Stimulated activated naive CD4-positive, alpha-beta T cell (primary cell): ENCODE measurements at regions not wholly inside any gene's neighbourhood (a gene's known extent, or its start where the extent isn't known, plus 50 kb on each side); places are given as distances from the start of the nearest gene placed in this dataset.

Experiments used
- DNase-seq, 6 experiments: peaks; one replicate each; lab custom pipeline; 2025; lab: John Stamatoyannopoulos, UW

DNA sequence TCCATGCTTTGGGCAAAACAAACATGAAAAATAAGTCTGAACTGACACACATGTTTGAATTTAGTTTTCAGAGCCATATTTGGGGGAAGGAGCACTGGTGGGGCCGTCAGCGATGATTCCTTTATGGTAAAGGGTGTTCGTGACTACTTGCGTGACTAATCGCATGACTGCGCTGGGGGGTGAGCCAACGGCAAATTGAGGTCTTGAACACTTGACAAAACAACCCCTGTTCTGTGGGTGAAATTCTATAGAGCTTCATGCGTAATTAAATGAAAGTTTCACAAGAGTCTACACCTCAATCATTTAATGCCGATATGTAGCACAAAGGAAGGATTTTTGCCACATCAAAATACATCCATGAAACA lies 127.5 kb upstream of the CYP1B1 start:
- no peak for DNase-seq

GRCh38 chr2:38202713-38203445 lies 126.9 kb upstream of the CYP1B1 start:
- DNase-seq = no peak

GRCh38 chr2:38201784-38202183 lies 125.8 kb upstream of the CYP1B1 start:
- DNase-seq = no peak

DNA sequence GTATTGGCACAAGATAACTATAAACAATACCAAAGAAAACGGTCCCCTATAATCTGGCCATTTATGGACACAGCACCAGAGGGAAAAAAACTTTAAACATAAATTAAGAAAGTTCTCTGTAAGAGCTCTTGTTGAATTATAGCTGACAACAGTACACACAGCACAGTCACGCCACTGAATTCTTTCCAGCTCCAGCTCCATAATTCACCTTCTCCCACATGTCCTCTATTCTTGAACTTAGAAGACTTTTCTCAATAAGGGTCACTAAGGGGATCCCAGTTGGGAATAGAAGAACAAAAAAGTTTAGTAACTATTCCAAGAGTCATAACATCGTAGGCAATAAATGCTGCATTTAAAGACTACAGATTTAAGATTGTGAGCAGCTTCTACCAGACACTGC lies 124.6 kb upstream of the CYP1B1 start:
- no peak for DNase-seq

DNA sequence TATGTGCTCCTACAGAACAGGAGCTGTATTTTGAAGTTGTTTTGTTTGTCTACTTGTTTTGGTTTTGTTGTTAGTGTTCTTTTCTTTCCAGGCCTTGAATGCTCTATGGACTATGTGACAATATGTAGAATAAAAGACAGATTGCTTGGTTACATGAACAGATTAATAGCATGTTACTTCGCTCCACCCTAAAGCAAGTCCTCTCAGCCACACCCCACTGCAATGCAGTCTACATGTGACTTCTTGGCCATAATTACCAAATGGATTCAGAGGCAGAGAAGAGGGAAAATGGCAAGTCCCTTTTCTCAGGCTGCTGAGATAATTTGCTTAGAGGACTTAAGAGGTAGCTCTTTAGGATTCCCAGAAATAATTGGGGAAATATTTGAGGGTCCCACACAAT lies 123.2 kb upstream of the CYP1B1 start:
- DNase-seq = no peak

DNA sequence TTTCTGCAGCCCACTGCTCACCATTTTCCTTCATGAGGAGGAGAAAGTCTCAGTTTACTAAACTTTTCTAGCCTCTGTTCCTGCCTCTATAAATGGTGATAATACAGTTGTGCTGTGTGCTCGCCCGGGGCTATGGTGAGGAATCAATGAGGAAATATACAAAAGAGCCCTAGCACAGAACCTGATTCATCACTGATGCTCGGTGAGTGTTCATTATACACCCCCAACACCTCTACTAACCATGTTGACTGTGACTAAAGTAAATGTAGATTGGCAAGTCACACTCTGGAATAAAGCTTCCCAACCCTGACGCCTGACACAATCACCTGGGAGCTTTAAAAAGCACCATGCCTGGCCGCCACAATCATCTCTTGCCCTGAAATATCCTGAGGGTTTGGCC lies 118.8 kb upstream of the CYP1B1 start:
- DNase-seq = no peak

DNA sequence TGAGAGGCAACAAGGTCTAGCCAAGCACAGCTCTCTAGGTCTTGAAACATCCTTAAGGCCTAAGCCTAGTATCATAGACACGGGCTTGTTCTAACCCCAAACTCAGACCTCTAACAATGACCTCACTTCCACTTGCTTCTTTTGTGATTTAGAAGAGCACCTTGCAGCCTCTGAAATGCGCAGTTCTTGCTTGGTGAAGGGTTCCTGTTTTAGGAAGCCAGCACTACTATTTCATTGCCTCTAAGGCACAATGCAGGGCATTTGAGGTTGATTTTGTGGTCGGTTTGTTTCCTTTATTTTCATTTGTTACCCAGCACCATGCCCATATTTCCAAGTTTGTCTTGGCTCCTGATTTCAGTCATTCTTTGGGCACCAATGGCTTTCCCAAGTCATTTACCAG lies 117.0 kb upstream of the CYP1B1 start:
- no peak for DNase-seq

- DNase-seq = no peak
These were observed 116.1 kb upstream of the CYP1B1 start for GRCh38 chr2:38192046-38192445.

- DNase-seq = no peak
These were observed 115.6 kb upstream of the CYP1B1 start for GRCh38 chr2:38191516-38191915.

DNA sequence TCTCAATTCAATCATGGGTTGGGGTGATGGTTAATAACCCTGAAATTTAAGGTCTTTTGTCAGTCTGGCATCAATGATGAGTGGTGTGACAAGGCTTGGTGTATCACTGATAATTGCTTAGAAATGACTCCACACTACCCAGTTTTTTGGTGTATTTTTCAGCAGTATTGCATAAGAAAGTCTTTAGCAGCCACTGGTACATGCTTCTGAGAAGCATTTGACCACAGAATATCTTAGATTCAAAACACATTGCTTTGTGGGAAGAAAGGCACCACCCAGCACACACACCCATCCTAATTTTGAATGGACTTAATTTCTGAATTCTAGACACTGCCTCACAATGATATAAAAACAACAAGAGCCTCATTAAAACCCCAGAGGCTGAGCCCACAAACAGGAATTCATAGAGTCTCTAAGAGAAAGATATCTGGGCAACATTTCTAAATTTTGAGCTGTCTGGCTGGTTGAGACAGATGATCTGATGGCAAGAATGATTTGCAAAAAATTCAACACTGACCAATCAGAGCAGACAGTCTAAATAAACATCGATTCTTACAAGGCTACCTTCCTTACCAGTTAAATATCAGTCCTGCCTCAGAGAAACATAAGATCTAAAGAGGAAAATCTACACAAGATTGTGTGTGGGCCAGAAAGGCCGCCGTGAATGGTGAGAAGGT lies 114.7 kb upstream of the CYP1B1 start:
- no peak for DNase-seq

DNA sequence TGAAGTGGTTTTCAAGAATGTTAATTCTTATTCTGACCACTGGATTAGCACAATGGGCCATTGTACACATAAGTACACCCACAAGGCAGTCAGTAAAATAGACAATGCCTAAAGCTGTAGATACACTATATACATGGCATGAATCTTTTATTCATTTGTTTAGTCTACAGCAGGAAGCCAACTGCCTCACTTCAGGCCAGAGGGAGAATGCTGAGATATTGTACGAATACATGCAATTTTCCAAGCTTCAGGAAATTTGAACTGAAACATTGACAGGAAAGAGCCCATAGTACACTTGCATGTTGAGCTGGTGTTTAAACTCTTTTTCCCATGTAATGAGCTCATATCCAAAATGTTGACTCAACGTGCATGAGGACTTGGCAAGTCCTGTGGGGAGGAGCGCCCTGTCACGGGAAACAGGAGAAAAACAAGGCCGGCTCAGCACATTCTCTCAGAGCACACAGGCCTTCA lies 111.6 kb upstream of the CYP1B1 start:
- DNase-seq = no peak

- DNase-seq = no peak
These were observed 109.1 kb upstream of the CYP1B1 start for GRCh38 chr2:38185012-38185491.

DNA sequence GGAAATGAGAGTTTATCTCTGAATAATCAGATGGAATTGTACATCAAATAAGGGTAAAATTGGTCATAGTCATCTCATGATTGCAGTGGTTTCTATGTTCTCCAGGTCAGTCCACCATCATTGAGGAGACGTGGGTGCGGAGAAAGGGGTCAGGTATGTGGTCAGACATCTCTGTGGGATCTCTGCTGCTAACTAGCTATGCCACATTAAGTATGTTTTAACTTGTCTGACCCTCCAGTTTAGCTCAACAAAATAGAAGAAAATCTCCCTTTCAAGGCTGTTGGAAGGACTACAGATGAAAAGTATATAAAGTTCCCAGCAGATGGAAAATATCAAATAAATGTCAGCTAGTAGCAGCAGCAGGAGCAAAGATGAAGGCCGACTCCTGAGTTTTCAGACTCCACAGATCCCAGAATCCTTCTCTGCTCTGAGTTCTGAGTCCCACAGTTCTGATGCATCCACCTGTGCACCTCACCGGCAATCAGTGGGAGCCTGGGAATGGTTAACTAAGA lies 106.6 kb upstream of the CYP1B1 start:
- no peak for DNase-seq

GRCh38 chr2:38181806-38182491 lies 106.0 kb upstream of the CYP1B1 start:
- DNase-seq = no peak

DNA sequence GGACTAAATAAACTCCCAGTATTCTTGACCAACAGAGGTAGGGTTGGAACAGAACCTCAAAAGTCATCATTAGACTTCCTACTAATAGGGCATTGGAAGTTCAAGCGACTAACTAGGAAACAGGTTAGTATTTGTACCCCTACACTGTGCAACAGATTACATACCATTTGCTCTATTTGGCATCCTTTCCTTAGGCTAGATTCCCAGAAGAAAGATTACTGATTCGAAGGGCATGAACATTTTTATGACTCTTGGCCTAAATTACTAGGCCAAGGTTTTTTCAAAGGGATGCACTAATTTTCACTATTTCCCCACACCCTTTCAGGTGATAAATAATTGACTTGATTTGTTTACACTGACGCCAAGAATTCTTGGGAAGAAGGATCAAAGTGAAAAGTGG lies 104.8 kb upstream of the CYP1B1 start:
- no peak for DNase-seq

- DNase-seq = no peak
These were observed 102.8 kb upstream of the CYP1B1 start for GRCh38 chr2:38178556-38179419.

DNA sequence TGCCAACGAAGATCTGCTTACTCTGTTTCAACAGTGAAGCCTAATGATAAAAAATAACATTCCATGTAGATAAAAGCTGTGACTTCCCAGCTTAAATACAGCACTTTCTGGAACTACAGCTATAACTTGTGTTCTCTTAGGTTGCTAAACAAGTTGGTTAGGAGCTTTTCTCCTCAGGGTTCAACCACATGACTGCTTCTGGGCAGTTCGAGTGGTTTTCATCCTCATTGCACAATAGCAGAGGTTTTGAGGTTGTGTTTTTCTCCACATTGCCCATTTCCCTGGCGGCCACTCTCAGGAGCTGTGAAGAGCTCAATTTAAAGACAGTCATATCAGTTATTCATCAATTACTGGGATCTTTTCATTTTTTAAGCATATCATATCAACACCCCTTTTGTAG lies 102.2 kb upstream of the CYP1B1 start:
- no peak for DNase-seq

GRCh38 chr2:38176619-38177021 lies 100.7 kb upstream of the CYP1B1 start:
- DNase-seq = no peak

GRCh38 chr2:38174646-38175423 lies 98.9 kb upstream of the CYP1B1 start:
- DNase-seq = no peak

GRCh38 chr2:38174131-38174530 lies 98.2 kb upstream of the CYP1B1 start:
- DNase-seq = no peak

DNA sequence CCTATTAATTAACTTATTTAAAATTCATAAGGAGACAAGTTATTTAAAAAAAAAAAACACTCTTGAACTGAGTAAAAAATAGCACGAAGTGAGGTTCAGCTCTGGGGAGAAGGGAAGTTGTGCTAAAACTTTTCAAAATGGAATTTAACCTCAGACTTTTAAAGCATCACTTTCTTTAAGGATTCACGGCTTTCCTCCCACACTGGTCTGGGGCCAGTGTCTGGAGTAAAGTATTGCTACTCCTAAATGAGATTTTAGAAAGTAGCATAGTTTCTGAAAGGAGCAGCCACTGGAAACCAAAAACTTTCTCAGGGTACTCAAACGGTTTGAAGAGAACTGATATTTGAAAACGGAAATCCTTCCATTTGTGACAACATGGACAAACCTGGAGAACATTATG lies 97.7 kb upstream of the CYP1B1 start:
- DNase-seq = no peak
